ENCODE measurements at regions not wholly inside any gene's neighbourhood (a gene's known extent, or its start where the extent isn't known, plus 50 kb on each side); places are given as distances from the start of the nearest gene placed in this dataset.

DNA sequence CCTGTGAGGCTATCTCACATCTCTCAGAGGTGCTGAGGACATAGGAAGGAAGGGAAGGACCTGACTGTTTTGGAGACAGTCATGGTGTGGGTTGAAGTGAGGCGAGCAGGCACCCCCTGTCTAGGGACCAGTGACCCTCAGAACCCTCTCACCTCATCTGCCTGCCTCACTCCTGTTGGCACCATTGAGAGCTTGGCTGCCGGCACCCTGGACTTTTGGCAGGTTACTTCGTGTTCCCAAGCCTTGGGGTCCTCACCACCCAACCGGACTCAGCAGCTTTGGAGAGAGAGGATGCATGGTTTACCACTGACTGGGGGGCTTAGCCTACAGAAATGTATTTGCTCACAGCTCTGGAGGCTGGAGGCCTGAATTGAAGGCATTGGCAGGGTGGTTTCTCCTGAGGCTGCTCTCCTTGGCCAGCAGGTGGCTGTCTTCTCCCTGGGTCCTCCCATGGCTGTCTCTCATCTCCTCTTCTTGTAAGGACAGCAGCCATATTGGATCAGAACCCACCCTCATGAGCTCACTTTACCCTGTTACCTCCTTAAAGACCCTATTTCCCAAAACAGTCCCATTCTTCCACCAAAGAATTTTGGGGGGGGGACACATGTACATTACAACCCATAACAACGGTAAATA, 142.0 kb downstream of the TSN start:
- no peak for DNase-seq (ENCODE audit: low spot score)

DNA sequence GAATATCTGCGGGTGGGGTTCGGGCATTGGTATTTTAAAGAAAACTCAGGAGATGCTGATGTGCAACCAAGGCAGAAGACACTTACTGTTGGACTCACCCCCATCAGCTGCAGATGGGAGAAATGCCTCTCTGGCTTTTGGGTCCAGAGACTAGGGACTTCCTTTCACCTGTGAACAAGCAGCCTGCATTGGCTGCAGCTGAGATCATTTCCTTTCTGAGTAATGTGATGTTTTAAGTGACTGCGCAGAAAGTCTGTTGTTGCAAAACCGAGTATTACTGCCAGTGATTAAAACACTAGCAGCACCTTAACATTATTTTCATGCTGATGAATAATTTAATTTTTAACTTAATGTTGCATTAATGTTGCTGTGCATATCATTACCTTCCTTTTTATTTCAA, 143.0 kb downstream of the TSN start:
- DNase-seq (ENCODE audit: low spot score): no peak

DNA sequence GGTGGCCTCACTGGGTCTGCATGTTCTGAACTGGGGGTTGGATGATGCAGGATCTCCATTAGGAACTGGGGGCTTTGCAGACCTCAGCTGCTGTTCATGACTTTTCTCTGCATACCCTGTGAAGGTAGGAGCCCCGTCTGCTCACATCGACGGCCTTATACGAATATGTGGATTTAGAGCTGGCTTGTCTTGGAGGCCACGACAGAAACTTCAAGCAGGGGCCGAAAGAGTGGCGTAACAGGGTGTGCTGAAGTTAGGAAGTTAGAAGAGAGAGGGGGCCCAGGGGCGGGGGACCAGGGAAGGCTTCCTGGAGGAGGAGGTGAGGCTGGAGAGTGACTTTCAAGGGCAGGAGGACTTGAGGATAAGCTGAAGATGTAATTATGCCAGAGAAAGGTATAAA, 144.9 kb downstream of the TSN start:
- DNase-seq (ENCODE audit: low spot score): no peak

DNA sequence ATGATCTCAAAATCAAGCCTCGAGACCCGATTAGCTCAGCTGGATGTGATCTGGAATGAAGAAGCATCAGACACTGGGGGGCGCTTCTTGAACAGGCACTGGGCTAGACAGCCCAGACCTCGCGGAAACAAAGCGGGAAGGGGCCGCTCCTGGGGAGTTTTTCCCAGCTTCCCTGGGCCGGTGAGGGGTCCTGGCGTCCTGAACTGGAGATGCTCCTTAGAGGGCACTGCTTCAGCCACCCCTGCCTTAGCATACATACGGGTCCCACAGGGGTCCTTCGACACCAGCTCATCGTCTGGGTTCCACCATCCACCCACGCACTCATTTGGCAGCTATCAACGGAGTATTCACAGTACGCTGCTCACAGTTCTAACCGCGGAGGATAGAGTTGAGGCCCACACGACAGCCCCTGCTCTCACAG, 146.7 kb downstream of the TSN start:
- DNase-seq (ENCODE audit: low spot score): no peak

DNA sequence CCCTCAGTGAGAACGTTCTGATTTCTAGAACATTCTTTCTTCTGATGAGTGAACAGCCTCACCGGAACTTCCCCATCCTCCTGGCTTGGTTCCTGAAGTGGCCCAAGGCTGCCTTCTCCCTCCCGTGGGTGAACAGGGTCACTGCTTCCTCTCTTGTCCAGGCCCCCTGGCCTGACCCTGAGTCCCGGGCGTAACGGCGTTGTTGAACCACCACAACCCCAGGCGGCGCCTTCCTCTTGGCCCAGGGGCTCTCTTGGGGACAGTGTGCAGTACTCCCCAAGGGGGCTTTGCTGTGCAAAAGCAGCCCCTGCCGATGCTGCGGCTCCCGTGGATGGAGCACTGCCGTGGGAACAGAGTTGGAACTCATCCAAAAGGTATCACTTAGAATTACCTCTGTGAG, 147.2 kb downstream of the TSN start:
- no peak for DNase-seq (ENCODE audit: low spot score)

- no peak for DNase-seq (ENCODE audit: low spot score)
Observed at GRCh38 chr2:121903037-121903689, 147.7 kb downstream of the TSN start.

GRCh38 chr2:121904656-121905055, 149.2 kb downstream of the TSN start:
- DNase-seq (ENCODE audit: low spot score): no peak

GRCh38 chr2:121905201-121905600, 149.8 kb downstream of the TSN start:
- no peak for DNase-seq (ENCODE audit: low spot score)

GRCh38 chr2:121906170-121906569, 150.7 kb downstream of the TSN start:
- DNase-seq (ENCODE audit: low spot score): no peak

GRCh38 chr2:121907928-121908327, 152.5 kb downstream of the TSN start:
- no peak for DNase-seq (ENCODE audit: low spot score)

DNA sequence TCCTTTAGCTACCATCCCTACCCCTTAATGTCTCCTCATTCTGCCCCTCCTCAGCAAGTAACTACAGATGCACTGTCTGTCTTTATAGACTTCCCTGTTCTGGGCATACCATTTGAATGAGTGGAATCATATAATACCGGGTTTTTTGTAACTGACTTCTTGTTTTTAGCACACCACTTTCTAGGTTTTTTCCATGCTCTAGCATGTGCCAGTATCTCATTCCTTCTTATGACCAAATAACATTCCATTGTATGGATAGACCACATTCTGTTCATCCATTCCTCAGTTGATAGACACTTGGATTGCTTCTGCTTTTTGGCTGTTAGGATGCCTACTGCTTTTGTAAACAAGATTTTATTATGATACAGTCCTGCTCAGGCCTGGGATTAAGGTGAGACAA, 154.7 kb downstream of the TSN start:
- no peak for DNase-seq (ENCODE audit: low spot score)

DNA sequence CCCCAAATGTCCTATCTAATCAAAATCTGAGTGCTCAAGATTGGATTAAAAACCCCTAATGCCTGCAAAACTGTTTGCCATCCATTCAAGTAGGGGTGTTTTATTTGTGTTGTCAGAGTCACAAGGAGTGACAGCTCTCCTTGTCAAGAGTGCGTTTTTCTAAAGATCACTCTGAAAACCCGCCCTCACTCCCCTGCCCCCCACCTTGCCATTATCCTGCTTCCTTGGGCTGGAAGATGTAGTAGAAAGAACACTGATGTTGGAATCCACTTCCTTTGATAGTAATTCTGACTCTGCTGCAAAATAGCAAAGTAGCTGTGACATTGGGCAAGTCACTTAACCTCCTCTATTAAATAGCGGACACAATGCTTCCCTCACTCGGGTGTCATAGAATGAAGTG, 155.6 kb downstream of the TSN start:
- no peak for DNase-seq (ENCODE audit: low spot score)

DNA sequence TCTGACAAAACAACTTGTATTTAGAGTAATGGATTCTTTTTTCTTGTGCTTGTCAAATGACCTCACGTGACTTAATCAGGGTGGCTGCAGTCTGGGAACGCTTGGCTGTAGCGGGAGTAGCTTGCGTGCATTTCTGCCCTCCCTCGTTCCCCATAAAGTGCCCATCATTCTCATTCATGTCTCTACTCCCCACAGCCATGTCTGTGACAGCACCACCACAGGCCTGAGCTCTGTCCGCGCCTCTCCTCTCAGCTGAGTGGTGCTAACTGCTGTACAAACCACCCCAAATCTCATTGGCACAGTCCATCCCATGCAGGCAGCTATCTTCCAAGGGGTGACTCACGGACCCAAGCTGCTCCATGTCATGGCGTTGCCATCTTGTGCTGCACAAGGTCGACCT, 161.7 kb downstream of the TSN start:
- no peak for DNase-seq (ENCODE audit: low spot score)

DNA sequence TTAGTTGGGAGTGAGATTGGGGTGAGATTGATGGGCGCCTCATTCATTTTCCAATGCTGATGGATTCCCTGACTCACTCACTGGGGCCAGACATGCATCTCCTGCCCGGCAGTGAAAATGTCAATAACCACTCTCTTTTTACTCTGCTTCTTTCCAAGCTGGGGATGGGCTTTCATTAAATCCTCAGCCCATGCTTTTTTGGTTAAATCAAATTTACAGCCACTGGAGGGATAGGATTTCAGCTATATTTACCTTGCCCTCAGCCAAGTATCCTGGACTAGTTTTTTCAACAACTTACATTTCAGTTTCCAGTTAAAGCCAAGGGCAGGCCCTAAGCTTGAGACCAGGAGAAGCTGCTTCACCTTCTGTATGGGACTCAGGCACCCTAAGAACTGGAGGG, 162.8 kb downstream of the TSN start:
- no peak for DNase-seq (ENCODE audit: low spot score)

GRCh38 chr2:121919803-121920202, 164.4 kb downstream of the TSN start:
- DNase-seq (ENCODE audit: low spot score): no peak

GRCh38 chr2:121925466-121925865, 170.0 kb downstream of the TSN start:
- DNase-seq (ENCODE audit: low spot score): no peak

DNA sequence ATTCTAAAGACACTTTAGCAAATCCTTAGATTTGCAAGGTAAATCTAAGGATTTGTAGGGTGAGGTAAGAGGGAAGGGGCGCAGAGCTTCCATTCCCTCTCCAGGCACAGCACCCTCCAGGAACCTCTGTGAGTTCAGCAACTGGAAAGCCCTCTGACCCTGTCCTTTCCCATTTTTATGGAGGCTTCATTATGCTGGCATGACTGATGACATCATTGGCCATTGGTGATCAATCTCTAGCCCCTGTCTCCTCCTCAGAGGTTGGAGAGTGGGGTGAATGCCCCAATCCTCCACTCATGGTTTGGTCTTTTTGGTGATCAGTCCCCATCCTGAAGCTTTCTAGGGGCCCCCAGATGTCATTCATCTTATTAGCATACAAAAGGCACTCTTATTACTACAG, 187.8 kb downstream of the TSN start:
- no peak for DNase-seq (ENCODE audit: low spot score)

DNA sequence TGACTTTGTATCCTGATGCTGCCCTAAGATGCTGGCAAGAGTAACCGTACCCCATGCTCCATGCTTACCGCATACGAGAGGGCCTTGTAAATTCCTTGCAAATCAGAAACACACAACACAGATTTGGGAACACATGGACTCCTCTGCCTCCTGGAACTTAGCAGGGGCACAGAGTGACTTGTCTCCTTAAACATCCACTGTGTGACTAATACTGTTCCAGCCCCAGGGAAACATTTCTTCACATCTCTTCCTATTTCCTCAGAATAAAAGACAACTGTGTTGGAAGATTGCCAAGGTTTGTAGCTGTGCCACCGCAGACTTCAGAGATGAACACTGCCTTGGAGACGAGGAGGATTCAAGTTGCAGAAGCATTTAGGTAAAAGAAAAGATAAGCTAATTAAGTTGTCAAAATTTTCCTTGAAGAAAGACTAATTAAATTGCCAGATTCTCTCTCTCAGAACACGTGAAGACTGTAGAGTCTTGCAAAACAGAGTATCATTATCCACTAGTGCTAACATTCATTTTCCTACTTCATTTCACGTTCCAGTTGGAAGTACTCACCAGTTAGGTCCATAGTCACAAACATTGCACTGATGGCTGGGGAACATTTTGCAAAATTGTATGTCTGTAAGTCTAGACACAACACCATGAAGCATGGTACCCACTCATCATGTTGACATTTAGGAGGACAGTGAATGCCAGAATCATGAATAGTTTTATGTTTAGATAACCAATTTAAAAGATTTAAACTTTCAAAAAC, 188.8 kb downstream of the TSN start:
- DNase-seq (ENCODE audit: low spot score): no peak

DNA sequence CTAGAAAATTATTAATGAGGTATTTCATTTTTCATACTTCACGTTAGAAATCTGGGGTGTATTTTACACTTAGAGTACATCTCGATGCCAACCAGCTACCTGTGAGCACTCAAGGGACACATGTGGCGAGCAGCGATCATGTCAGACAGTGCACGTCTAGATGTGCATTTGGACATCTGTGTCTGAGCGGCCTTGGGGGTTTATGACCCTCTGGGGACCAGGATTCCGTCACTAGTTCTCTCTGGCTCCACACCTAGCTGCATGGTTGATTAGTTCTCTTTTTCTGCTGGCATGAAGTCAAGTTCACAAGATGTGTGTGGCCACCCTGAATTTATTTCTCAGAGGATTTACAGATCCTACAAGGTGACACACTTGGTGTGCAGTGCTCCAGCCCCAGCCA, 192.2 kb downstream of the TSN start:
- no peak for DNase-seq (ENCODE audit: low spot score)

DNA sequence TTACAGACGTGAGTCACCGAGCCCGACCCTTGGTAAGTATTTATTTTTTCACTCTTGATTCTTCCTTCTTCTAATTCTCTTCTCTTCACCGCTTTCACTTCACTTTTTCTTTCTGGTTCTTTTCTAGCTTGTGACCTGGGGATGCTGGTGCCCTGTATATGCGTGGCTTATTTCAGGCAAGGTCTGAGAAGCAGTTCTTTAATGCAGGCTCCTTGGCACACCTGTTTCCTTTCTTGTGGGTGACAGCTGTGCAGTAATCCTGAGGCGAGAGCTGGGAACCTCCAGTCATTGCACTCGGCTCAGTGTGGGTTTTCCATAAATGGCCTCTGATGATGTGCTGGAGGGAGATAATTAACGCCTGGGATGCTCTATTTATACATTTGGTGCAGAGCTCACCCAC, 193.8 kb downstream of the TSN start:
- DNase-seq (ENCODE audit: low spot score): no peak

GRCh38 chr2:121955426-121955825, 200.0 kb downstream of the TSN start:
- DNase-seq (ENCODE audit: low spot score): no peak

GRCh38 chr2:121955872-121956271, 200.4 kb downstream of the TSN start:
- no peak for DNase-seq (ENCODE audit: low spot score)

DNA sequence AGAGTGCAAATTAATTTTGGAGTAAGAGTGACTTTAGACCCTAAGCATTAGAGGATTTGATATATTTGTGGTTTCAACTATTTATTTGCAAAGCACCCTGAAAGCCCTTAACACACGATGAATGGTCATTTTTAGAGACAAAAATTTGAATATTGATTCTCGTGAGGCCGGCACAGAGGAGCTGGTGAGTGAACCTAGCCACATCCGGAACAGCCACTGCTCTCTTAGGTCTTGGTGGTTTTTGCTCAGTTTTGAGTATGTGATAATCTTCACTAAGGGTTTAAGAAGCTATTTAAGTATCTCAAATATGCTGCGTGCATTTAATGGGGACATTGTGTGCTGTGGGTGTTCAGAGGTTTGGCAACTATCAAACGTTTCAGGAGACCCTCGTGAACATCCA, 204.8 kb downstream of the TSN start:
- no peak for DNase-seq (ENCODE audit: low spot score)

All from ureter (tissue), 1 donor.